ENCODE measurements at regions not wholly inside any gene's neighbourhood (a gene's known extent, or its start where the extent isn't known, plus 50 kb on each side); places are given as distances from the start of the nearest gene placed in this dataset.

- Histone ChIP-seq H3K27me3 (ENCODE audit: insufficient read depth, poor library complexity, severe bottlenecking) (no peaks in the 10 kb centered on the region), H3K27ac (replicated peaks) (no peak overlapping the region), H3K4me3 (replicated peaks; ENCODE audit: insufficient read depth, low read length) (no peak overlapping the region)
- no peak for DNase-seq (ENCODE audit: low read depth in 1 of 2, low spot score in 1 of 2)
- TF ChIP-seq SPI1 (IDR thresholded peaks at IDR 0.05; ENCODE audit: borderline replicate concordance, low read depth) (no peak), GABPA (IDR thresholded peaks at IDR 0.05; ENCODE audit: low read depth) (no peak), REST (IDR thresholded peaks at IDR 0.05; ENCODE audit: insufficient replicate concordance, low read depth) (no peak), POLR2AphosphoS5 (IDR thresholded peaks at IDR 0.05; ENCODE audit: low read depth) (no peak)
- TF ChIP-seq, protein P1, sequence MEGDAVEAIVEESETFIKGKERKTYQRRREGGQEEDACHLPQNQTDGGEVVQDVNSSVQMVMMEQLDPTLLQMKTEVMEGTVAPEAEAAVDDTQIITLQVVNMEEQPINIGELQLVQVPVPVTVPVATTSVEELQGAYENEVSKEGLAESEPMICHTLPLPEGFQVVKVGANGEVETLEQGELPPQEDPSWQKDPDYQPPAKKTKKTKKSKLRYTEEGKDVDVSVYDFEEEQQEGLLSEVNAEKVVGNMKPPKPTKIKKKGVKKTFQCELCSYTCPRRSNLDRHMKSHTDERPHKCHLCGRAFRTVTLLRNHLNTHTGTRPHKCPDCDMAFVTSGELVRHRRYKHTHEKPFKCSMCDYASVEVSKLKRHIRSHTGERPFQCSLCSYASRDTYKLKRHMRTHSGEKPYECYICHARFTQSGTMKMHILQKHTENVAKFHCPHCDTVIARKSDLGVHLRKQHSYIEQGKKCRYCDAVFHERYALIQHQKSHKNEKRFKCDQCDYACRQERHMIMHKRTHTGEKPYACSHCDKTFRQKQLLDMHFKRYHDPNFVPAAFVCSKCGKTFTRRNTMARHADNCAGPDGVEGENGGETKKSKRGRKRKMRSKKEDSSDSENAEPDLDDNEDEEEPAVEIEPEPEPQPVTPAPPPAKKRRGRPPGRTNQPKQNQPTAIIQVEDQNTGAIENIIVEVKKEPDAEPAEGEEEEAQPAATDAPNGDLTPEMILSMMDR (IDR thresholded peaks at IDR 0.05; ENCODE audit: insufficient read depth, low read length) = no peak
These were observed 81.4 kb downstream of the ETS2 start for GRCh38 chr21:38887062-38887686.

- H3K27me3 ChIP-seq (ENCODE audit: insufficient read depth, poor library complexity, severe bottlenecking) = no peaks in the 10 kb centered on the region
- DNase-seq (ENCODE audit: low read depth in 1 of 2, low spot score in 1 of 2) = no peak
- H3K27ac ChIP-seq (replicated peaks) = no peak overlapping the region
- TF ChIP-seq GABPA (IDR thresholded peaks at IDR 0.05; ENCODE audit: low read depth) (no peak), REST (IDR thresholded peaks at IDR 0.05; ENCODE audit: insufficient replicate concordance, low read depth) (no peak), SPI1 (IDR thresholded peaks at IDR 0.05; ENCODE audit: borderline replicate concordance, low read depth) (no peak), POLR2AphosphoS5 (IDR thresholded peaks at IDR 0.05; ENCODE audit: low read depth) (no peak)
- TF ChIP-seq, protein P1 (IDR thresholded peaks at IDR 0.05; ENCODE audit: insufficient read depth, low read length) = no peak
- H3K4me3 ChIP-seq (replicated peaks; ENCODE audit: insufficient read depth, low read length) = no peak overlapping the region
These were observed 80.2 kb downstream of the ETS2 start for GRCh38 chr21:38885909-38886308.

GRCh38 chr21:38884440-38884839 lies 78.7 kb downstream of the ETS2 start:
- TF ChIP-seq SPI1 (IDR thresholded peaks at IDR 0.05; ENCODE audit: borderline replicate concordance, low read depth) = no peak
- TF ChIP-seq, protein P1 (IDR thresholded peaks at IDR 0.05; ENCODE audit: insufficient read depth, low read length) = no peak
- H3K27ac ChIP-seq (replicated peaks) = no peak overlapping the region
- DNase-seq (ENCODE audit: low read depth in 1 of 2, low spot score in 1 of 2) = no peak
- no peaks in the 10 kb centered on the region for H3K27me3 ChIP-seq (ENCODE audit: insufficient read depth, poor library complexity, severe bottlenecking)
- H3K4me3 ChIP-seq (replicated peaks; ENCODE audit: insufficient read depth, low read length) = no peak overlapping the region

DNA sequence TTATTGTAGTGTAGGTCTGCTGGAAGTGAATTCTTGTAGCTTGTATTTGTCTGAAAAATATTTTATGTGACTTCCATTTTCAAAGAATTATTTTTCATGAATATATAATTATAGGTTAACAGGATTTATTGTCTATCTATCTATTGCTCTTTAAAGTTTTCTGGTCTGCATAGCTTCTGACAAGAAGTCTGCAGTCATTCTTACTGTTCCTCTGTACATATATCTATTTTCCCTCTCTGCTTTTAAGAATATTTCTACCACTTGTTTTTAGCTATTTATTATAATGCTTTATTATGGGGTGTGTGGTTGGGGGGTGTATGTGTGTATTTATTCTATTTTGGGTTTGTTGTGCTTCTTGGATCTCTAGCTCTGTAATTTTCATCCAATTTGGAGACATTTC lies 77.4 kb downstream of the ETS2 start:
- no peak for DNase-seq (ENCODE audit: low read depth in 1 of 2, low spot score in 1 of 2)
- Histone ChIP-seq H3K4me3 (replicated peaks; ENCODE audit: insufficient read depth, low read length) (no peak overlapping the region), H3K27me3 (ENCODE audit: insufficient read depth, poor library complexity, severe bottlenecking) (no peaks in the 10 kb centered on the region), H3K27ac (replicated peaks) (no peak overlapping the region)
- TF ChIP-seq REST (IDR thresholded peaks at IDR 0.05; ENCODE audit: insufficient replicate concordance, low read depth) = no peak
- TF ChIP-seq, protein P1 (IDR thresholded peaks at IDR 0.05; ENCODE audit: insufficient read depth, low read length) = no peak
- no peak for TF ChIP-seq GABPA (IDR thresholded peaks at IDR 0.05; ENCODE audit: low read depth)

Measured in HL-60 (cell line).